ENCODE measurements at regions not wholly inside any gene's neighbourhood (a gene's known extent, or its start where the extent isn't known, plus 50 kb on each side); places are given as distances from the start of the nearest gene placed in this dataset.

DNA sequence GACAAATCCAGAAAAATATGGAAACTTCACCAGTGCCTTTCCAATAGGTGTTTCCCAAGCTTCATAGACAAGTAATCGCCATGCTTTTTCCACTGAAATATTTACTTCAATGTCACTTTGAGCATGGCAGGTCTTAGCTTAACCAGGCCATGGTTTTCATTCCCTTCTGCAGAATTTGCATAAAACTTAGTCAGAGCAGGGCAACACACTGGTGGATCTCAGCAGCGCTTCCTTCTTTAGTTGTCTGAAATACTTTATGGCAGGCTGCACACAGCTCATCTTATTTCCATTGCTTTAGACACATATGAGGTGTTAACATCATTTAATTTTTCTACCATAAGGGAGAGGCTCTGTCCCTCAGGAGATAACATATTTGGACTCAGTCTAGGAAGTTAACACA is 102.9 kb upstream of the AHR start:
- no peak for TF ChIP-seq POLR2A (IDR thresholded peaks at IDR 0.05)
- TF ChIP-seq, protein P1, sequence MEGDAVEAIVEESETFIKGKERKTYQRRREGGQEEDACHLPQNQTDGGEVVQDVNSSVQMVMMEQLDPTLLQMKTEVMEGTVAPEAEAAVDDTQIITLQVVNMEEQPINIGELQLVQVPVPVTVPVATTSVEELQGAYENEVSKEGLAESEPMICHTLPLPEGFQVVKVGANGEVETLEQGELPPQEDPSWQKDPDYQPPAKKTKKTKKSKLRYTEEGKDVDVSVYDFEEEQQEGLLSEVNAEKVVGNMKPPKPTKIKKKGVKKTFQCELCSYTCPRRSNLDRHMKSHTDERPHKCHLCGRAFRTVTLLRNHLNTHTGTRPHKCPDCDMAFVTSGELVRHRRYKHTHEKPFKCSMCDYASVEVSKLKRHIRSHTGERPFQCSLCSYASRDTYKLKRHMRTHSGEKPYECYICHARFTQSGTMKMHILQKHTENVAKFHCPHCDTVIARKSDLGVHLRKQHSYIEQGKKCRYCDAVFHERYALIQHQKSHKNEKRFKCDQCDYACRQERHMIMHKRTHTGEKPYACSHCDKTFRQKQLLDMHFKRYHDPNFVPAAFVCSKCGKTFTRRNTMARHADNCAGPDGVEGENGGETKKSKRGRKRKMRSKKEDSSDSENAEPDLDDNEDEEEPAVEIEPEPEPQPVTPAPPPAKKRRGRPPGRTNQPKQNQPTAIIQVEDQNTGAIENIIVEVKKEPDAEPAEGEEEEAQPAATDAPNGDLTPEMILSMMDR (IDR thresholded peaks at IDR 0.05), result no peak

All from vagina (tissue), 2 donors.